Globus pallidus (tissue), 1 donor: ENCODE measurements at regions not wholly inside any gene's neighbourhood (a gene's known extent, or its start where the extent isn't known, plus 50 kb on each side); places are given as distances from the start of the nearest gene placed in this dataset.
"Not testable (repeated sequence)": the region's sequence is repeated elsewhere in the genome, so short reads cannot be mapped to it uniquely, and the experiment has no call there.

Source experiments
- DNase-seq: peaks from one replicate; pipeline ENCODE4 v3.0.0-alpha.2; 2015; ENCODE audit warnings: low spot score

GRCh38 chr3:88677298-88677697 is 430.1 kb upstream of the EPHA3 start:
- DNase-seq: no peak

DNA sequence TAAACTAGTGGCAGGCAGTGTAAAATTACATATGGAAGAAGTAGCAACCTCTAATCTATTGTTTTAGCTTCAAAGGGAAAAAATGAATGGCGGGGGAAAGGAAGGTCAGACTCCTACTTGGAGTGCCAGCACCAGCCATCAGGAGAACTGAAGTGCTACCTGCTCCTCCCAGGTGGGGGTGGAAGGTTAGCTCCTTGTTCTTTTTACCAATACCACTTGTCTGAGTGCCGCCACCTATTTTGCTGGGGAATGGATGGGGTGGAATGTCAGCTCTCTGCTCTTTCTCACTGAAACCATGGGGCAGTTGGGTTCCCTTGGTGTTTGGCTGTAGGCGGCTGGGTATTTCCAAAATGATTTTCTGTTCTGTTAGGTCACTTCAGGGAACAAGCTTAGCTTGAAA is 428.7 kb upstream of the EPHA3 start:
- DNase-seq: no peak

DNA sequence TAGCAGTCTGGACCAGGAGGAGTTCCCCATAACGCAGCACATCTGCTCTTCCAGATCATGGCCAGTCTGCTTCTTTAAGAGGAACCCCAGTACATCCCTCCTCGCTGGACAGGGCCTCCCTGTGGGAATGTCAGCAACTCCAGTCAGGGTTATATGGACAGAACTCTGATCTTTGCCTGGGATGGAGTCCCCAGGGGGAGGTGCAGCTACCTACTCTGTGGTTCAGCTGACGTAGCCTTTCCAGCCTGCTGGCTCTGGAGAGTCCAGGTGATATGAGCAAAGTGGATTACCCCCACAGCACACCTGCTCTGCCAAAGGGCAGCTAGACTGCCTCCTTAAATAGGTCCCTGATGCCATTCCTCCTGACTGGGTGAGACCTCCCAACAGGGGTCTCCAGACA is 417.1 kb upstream of the EPHA3 start:
- no peak for DNase-seq

- DNase-seq: no peak
Measured at GRCh38 chr3:88691081-88691480, 416.3 kb upstream of the EPHA3 start.

DNA sequence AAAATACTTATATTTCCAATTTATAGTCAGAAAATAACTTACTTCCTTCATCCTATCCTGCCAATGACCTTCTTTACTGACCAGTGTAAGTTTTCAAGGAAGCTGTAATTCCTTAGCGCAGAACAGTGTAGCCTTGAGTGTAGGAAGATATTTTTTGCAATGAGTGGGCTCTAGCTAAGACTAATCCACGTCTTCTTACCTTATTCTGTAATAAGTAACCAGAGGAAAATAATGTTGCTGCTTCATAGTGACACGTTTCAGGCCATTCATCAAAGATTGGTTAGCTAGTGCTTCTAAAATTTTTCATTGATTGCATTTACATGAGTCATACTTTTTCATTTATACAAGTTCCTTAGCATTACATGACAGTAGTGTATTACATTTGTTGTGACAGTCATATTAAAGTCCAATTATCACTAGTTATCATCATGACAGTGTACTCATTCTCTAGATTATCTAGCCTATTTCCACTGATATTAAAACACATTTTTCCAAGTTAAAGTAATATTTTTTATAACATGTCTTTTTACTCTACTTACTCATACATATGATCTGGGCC is 403.8 kb upstream of the EPHA3 start:
- DNase-seq: no peak

GRCh38 chr3:88704338-88704737 is 403.1 kb upstream of the EPHA3 start:
- no peak for DNase-seq

- no peak for DNase-seq
Measured at GRCh38 chr3:88707837-88708236, 399.6 kb upstream of the EPHA3 start.

DNA sequence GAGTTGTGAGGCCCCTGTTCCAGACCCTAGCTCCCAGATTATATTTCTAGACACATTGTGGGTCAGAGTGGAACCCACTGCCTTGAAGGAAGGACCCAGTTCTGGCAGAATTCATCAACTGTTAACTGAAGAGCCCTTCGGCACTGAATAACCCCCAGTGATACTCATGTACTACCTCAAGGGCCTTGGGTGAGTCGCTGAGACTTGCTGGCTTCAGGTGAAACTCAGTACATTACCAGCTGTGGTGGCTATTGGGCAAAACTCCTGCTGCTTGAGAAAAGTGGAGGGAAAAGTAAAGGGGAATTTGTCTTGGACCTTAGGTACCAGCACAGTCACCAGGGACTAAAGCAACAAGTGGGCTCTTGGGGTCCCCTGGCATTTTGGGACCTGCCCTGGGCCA is 394.9 kb upstream of the EPHA3 start:
- no peak for DNase-seq

DNA sequence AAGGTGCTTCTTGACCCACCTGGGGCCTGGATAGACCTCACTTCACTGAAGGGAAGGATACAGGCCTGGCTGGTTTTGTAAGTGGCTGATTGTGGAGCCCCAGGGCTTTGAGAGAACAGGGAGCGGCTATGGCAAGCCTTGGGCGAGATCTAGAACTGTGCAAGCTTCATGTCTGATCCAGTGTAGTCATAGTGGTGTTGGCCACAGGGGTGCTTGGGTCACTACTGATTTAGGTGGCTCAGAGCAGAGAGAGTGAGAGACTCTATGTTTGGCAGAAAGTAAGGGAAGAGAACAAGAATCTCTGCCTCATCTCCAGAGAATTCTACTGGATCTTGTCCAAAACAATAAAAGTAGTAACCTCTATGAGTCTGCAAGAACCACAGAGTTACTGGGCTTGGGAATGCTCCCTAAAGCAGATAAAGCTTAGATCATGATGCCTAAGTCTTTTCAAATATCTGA is 394.2 kb upstream of the EPHA3 start:
- no peak for DNase-seq

DNA sequence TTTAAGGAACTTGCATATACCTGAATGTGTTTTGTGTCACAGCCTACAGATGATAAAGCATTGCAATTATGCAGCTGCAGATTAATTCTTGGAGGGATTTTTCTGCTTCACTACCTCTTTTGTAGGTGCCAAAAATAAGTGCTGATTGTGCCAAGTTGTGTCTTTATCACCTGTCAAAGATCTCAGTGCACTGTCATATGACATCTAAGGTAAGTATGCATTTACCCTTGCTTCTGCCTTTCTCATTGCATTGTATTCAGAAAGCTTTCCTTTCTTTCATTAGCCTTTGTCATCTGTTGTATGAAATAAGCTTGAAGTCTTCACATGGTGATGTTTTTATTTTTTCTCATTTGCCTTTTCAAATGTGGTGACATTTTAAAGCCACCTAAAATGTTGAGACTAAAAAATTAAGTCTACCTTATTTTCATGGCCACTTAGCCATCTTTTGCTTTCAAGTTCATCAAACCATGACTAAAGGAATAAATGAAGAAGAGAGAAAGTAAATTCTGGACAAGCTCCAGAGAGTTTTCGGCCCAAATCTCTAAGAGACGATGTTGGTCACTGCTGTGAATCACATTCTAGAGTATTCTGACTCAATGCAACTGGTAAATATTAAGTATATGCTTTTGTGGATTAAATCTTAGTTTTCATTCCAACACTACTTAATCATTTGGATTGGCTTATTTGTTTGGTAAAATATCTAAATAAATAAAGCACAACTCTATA is 381.8 kb upstream of the EPHA3 start:
- no peak for DNase-seq

DNA sequence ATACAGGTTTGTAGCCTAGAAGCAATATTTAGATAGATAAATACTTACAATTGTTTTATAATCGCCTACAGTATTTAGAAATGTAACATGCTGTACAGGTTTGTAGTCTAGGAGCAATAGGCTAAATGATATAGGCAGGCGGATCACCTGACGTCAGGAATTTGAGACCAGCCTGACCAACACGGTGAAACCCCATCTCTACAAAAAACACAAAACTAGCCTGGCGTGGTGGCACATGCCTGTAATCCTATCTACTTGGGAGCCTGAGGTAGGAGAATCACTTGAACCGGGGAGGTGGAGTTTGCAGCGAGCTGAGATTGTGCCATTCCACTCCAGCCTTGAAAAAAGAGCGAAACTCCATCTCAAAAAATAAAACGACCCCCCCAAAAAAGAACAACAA is 375.2 kb upstream of the EPHA3 start:
- no peak for DNase-seq

DNA sequence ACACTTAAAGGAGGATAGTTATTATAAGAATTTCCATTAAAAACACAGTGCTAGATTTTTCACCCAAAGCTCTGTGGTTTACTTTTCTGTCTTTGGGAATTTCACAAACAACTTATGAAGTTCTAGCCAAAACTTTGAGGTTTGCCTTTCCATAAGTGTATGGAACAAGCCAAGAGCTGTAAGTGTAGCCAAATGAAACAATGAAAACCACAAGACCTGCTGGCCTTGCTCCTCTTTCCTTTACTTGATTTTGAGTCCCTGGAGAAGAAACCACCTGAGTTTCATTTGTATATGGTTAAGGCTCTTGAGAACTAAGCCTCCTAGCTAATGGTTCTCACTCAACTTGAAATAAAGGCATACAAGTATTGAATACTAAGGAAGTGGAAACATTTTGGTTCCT is 365.3 kb upstream of the EPHA3 start:
- no peak for DNase-seq

- no peak for DNase-seq
Measured at GRCh38 chr3:88742674-88743507, 364.5 kb upstream of the EPHA3 start.

- DNase-seq: no peak
Measured at GRCh38 chr3:88744896-88745295, 362.5 kb upstream of the EPHA3 start.

DNA sequence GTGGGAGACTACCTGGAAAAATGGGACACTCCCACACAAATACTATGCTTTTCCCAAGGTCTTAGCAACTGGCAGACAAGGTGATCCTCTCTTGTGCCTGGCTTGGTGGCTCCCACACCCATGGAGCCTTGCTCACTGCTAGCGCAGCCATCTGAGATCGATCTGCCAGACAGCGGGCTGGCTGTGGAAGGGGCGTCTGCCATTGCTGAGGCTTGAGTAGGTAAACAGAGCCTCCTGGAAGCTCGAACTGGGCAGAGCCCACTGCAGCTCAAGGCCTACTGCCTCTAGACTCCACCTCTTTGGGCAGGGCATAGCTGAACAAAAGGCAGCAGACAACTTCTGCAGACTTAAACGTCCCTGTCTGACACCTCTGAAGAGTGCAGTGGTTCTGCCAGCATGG is 360.3 kb upstream of the EPHA3 start:
- not testable (repeated sequence) for DNase-seq

GRCh38 chr3:88758676-88759075 is 348.7 kb upstream of the EPHA3 start:
- DNase-seq: no peak

- DNase-seq: no peak
Measured at GRCh38 chr3:88767746-88768145, 339.7 kb upstream of the EPHA3 start.

- no peak for DNase-seq
Measured at GRCh38 chr3:88773766-88774165, 333.7 kb upstream of the EPHA3 start.

- DNase-seq: no peak
Measured at GRCh38 chr3:88775026-88775690, 332.3 kb upstream of the EPHA3 start.

GRCh38 chr3:88779482-88779881 is 327.9 kb upstream of the EPHA3 start:
- DNase-seq: no peak

GRCh38 chr3:88784925-88785324 is 322.5 kb upstream of the EPHA3 start:
- DNase-seq: no peak

GRCh38 chr3:88785841-88786240 is 321.6 kb upstream of the EPHA3 start:
- no peak for DNase-seq

- DNase-seq: no peak
Measured at GRCh38 chr3:88795503-88795902, 311.9 kb upstream of the EPHA3 start.
